SK-N-SH treated with all-trans-retinoic acid at 6 μM for 48 hours (cell line): ENCODE measurements at regions not wholly inside any gene's neighbourhood (a gene's known extent, or its start where the extent isn't known, plus 50 kb on each side); places are given as distances from the start of the nearest gene placed in this dataset.

Experiments
- ATAC-seq: fragments of 200-7000 bp; cut with Tn5 transposase; 3 replicates; pipeline ENCODE4 v1.9.1; 2020; ENCODE audit warnings: mild to moderate bottlenecking, moderate library complexity
- ARNTL ChIP-seq: fragments of 450-650 bp; formaldehyde crosslinking; IDR thresholded peaks from 2 replicates; pipeline ENCODE4 v1.5.0; 2020; ENCODE audit warnings: low read depth, mild to moderate bottlenecking, moderate library complexity, borderline replicate concordance
- CSDC2 ChIP-seq: fragments of 250-450 bp; sonication (Bioruptor Pico); IDR thresholded peaks from 2 replicates; pipeline ENCODE4 v1.5.0; 2020; ENCODE audit warnings: mild to moderate bottlenecking, moderate library complexity
- ESRRG ChIP-seq: fragments of 250-450 bp; sonication (Bioruptor Pico); IDR thresholded peaks from 2 replicates; pipeline ENCODE4 v1.6.1; 2021; ENCODE audit warnings: mild to moderate bottlenecking
- GLIS3 ChIP-seq: fragments of 250-450 bp; sonication (Bioruptor Pico); IDR thresholded peaks from 2 replicates; pipeline ENCODE4 v1.5.0; 2020; ENCODE audit warnings: mild to moderate bottlenecking, moderate library complexity
- ISL1 ChIP-seq: fragments of 250-450 bp; sonication (Bioruptor Pico); IDR thresholded peaks from 2 replicates; pipeline ENCODE4 v2.1.2; 2022; ENCODE audit warnings: mild to moderate bottlenecking, moderate library complexity
- OSR1 ChIP-seq: fragments of 250-450 bp; sonication (Bioruptor Pico); IDR thresholded peaks from 2 replicates; pipeline ENCODE4 v1.8.0; 2022; ENCODE audit warnings: moderate library complexity, mild to moderate bottlenecking, inconsistent platforms
- PPARA ChIP-seq: fragments of 250-450 bp; sonication (Bioruptor Pico); IDR thresholded peaks from 2 replicates; pipeline ENCODE4 v1.5.0; 2020; ENCODE audit warnings: mild to moderate bottlenecking, borderline replicate concordance
- SNAI2 ChIP-seq: fragments of 250-450 bp; sonication (Bioruptor Pico); IDR thresholded peaks from 2 replicates; pipeline ENCODE4 v1.5.0; 2020; ENCODE audit warnings: mild to moderate bottlenecking, moderate library complexity
- TCF4 ChIP-seq: fragments of 250-450 bp; sonication (Bioruptor Pico); IDR thresholded peaks from 2 replicates; pipeline ENCODE4 v1.8.0; 2021; ENCODE audit warnings: mild to moderate bottlenecking, moderate library complexity, borderline replicate concordance
- TOX ChIP-seq: fragments of 250-450 bp; sonication (Bioruptor Pico); IDR thresholded peaks from 2 replicates; pipeline ENCODE4 v1.8.0; 2021; ENCODE audit warnings: mild to moderate bottlenecking, moderate library complexity, borderline replicate concordance
- ZC3H10 ChIP-seq: fragments of 250-450 bp; sonication (Bioruptor Pico); IDR thresholded peaks from 2 replicates; pipeline ENCODE4 v1.5.1; 2021; ENCODE audit warnings: mild to moderate bottlenecking, moderate library complexity
- ZFP3 ChIP-seq: fragments of 250-450 bp; sonication (Bioruptor Pico); IDR thresholded peaks from 2 replicates; pipeline ENCODE4 v1.5.0; 2020; ENCODE audit warnings: mild to moderate bottlenecking, moderate library complexity
- ZFP30 ChIP-seq: fragments of 450-650 bp; formaldehyde crosslinking; IDR thresholded peaks from 2 replicates; pipeline ENCODE4 v1.5.0; 2022; ENCODE audit warnings: mild to moderate bottlenecking, moderate library complexity
- ZNF565 ChIP-seq: fragments of 450-650 bp; formaldehyde crosslinking; conservative IDR thresholded peaks from 2 replicates; pipeline ENCODE4 v1.5.0; 2020; ENCODE audit warnings: low read depth, mild to moderate bottlenecking, moderate library complexity
- ZNF70 ChIP-seq: fragments of 450-650 bp; formaldehyde crosslinking; IDR thresholded peaks from 2 replicates; pipeline ENCODE4 v1.5.0; 2020; ENCODE audit warnings: mild to moderate bottlenecking, moderate library complexity
- ZNF8 ChIP-seq: fragments of 450-650 bp; formaldehyde crosslinking; IDR thresholded peaks from 2 replicates; pipeline ENCODE4 v1.5.0; 2020; ENCODE audit warnings: mild to moderate bottlenecking, moderate library complexity
- TF ChIP-seq, protein P1 (sequence below): fragments of 250-450 bp; sonication (Bioruptor Pico); IDR thresholded peaks from 2 replicates; pipeline ENCODE4 v1.8.0; 2020; ENCODE audit warnings: mild to moderate bottlenecking, moderate library complexity, borderline replicate concordance
- TF ChIP-seq, protein P2 (sequence below): fragments of 250-450 bp; sonication (Bioruptor Pico); IDR thresholded peaks from 2 replicates; pipeline ENCODE4 v1.5.0; 2020; ENCODE audit warnings: mild to moderate bottlenecking, moderate library complexity
- TF ChIP-seq, protein P3 (sequence below): fragments of 250-450 bp; sonication (Bioruptor Pico); IDR thresholded peaks from 2 replicates; pipeline ENCODE4 v1.5.1; 2021; ENCODE audit warnings: mild to moderate bottlenecking, moderate library complexity
- TF ChIP-seq, protein P4 (sequence below): fragments of 250-450 bp; sonication (Bioruptor Pico); IDR thresholded peaks from 2 replicates; pipeline ENCODE4 v1.8.0; 2021; ENCODE audit warnings: low read depth, mild to moderate bottlenecking, moderate library complexity, borderline replicate concordance
- TF ChIP-seq, protein P5 (sequence below): fragments of 250-450 bp; sonication (Bioruptor Pico); IDR thresholded peaks from 2 replicates; pipeline ENCODE4 v1.5.1; 2020; ENCODE audit warnings: low read depth, mild to moderate bottlenecking, moderate library complexity

DNA sequence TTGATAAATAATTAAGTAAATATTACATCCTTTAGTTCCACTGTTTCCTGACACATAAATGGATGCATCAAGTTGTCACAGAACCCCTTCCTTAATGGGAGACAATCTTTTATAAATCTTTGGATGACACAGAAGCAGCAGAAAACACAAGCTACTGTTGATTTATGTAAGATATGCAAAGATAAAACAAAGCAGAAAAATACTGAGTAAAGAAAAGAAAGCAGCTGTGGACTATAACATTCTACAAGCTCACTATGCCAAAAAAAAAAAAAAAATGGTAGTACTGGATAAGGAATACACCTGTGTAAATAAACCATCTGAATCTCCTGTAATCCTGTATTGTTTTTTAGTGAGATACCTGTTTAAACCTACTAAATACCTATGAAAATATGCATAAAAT is 92.0 kb upstream of the FAM180A start:
- no peak for TF ChIP-seq ZNF70 (CRISPR knock-in tag)
- TF ChIP-seq ESRRG, result no peak
- TF ChIP-seq SNAI2 (CRISPR knock-in tag), result no peak
- TF ChIP-seq ZC3H10, result no peak
- no peak for TF ChIP-seq TCF4 (CRISPR knock-in tag)
- no peak for TF ChIP-seq PPARA
- no peak for TF ChIP-seq ZNF8
- TF ChIP-seq OSR1 (CRISPR knock-in tag), result no peak
- TF ChIP-seq, protein P1, sequence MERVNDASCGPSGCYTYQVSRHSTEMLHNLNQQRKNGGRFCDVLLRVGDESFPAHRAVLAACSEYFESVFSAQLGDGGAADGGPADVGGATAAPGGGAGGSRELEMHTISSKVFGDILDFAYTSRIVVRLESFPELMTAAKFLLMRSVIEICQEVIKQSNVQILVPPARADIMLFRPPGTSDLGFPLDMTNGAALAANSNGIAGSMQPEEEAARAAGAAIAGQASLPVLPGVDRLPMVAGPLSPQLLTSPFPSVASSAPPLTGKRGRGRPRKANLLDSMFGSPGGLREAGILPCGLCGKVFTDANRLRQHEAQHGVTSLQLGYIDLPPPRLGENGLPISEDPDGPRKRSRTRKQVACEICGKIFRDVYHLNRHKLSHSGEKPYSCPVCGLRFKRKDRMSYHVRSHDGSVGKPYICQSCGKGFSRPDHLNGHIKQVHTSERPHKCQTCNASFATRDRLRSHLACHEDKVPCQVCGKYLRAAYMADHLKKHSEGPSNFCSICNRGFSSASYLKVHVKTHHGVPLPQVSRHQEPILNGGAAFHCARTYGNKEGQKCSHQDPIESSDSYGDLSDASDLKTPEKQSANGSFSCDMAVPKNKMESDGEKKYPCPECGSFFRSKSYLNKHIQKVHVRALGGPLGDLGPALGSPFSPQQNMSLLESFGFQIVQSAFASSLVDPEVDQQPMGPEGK (CRISPR knock-in tag), result no peak
- TF ChIP-seq, protein P2, sequence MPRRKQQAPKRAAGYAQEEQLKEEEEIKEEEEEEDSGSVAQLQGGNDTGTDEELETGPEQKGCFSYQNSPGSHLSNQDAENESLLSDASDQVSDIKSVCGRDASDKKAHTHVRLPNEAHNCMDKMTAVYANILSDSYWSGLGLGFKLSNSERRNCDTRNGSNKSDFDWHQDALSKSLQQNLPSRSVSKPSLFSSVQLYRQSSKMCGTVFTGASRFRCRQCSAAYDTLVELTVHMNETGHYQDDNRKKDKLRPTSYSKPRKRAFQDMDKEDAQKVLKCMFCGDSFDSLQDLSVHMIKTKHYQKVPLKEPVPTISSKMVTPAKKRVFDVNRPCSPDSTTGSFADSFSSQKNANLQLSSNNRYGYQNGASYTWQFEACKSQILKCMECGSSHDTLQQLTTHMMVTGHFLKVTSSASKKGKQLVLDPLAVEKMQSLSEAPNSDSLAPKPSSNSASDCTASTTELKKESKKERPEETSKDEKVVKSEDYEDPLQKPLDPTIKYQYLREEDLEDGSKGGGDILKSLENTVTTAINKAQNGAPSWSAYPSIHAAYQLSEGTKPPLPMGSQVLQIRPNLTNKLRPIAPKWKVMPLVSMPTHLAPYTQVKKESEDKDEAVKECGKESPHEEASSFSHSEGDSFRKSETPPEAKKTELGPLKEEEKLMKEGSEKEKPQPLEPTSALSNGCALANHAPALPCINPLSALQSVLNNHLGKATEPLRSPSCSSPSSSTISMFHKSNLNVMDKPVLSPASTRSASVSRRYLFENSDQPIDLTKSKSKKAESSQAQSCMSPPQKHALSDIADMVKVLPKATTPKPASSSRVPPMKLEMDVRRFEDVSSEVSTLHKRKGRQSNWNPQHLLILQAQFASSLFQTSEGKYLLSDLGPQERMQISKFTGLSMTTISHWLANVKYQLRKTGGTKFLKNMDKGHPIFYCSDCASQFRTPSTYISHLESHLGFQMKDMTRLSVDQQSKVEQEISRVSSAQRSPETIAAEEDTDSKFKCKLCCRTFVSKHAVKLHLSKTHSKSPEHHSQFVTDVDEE (CRISPR knock-in tag), result no peak
- TF ChIP-seq CSDC2, result no peak
- no peak for TF ChIP-seq ZFP3 (CRISPR knock-in tag)
- TF ChIP-seq ISL1 (CRISPR knock-in tag), result no peak
- TF ChIP-seq, protein P3, sequence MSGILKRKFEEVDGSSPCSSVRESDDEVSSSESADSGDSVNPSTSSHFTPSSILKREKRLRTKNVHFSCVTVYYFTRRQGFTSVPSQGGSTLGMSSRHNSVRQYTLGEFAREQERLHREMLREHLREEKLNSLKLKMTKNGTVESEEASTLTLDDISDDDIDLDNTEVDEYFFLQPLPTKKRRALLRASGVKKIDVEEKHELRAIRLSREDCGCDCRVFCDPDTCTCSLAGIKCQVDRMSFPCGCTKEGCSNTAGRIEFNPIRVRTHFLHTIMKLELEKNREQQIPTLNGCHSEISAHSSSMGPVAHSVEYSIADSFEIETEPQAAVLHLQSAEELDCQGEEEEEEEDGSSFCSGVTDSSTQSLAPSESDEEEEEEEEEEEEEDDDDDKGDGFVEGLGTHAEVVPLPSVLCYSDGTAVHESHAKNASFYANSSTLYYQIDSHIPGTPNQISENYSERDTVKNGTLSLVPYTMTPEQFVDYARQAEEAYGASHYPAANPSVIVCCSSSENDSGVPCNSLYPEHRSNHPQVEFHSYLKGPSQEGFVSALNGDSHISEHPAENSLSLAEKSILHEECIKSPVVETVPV (CRISPR knock-in tag), result no peak
- TF ChIP-seq ARNTL (CRISPR knock-in tag), result no peak
- no peak for TF ChIP-seq GLIS3 (CRISPR knock-in tag)
- TF ChIP-seq TOX (CRISPR knock-in tag), result no peak
- TF ChIP-seq ZFP30, result no peak
- no peak for TF ChIP-seq ZNF565 (CRISPR knock-in tag)
- no peak for ATAC-seq

DNA sequence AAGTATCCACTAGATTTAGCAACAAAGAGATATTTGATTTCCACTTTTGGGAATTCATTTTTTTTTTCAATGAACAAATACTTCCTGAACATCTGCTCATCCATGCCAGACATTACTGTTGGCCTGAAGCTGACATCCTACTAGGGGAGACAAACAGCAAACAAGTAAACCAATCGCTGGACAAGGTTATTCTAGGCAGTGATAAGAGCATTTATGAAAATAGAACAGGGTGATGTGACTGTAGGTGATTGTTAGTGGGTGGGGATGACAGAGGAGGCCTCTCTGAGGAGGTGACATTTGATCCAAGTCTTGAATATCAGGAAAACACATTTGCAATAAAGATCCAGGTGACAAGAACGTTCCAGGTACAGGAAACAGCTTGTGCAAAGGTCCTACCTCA is 89.1 kb upstream of the FAM180A start:
- TF ChIP-seq ZFP3 (CRISPR knock-in tag) (no peak), TOX (CRISPR knock-in tag) (no peak), OSR1 (CRISPR knock-in tag) (no peak), GLIS3 (CRISPR knock-in tag) (no peak), ZC3H10 (no peak), ESRRG (no peak), ZNF565 (CRISPR knock-in tag) (no peak), SNAI2 (CRISPR knock-in tag) (no peak), ISL1 (CRISPR knock-in tag) (no peak), ARNTL (CRISPR knock-in tag) (no peak), ZNF8 (no peak), ZFP30 (no peak), PPARA (no peak), ZNF70 (CRISPR knock-in tag) (no peak)
- TF ChIP-seq, protein P3 (CRISPR knock-in tag), result no peak
- TF ChIP-seq, protein P4, sequence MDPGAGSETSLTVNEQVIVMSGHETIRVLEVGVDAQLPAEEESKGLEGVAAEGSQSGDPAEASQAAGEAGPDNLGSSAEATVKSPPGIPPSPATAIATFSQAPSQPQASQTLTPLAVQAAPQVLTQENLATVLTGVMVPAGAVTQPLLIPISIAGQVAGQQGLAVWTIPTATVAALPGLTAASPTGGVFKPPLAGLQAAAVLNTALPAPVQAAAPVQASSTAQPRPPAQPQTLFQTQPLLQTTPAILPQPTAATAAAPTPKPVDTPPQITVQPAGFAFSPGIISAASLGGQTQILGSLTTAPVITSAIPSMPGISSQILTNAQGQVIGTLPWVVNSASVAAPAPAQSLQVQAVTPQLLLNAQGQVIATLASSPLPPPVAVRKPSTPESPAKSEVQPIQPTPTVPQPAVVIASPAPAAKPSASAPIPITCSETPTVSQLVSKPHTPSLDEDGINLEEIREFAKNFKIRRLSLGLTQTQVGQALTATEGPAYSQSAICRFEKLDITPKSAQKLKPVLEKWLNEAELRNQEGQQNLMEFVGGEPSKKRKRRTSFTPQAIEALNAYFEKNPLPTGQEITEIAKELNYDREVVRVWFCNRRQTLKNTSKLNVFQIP (CRISPR knock-in tag), result no peak
- TF ChIP-seq, protein P5, sequence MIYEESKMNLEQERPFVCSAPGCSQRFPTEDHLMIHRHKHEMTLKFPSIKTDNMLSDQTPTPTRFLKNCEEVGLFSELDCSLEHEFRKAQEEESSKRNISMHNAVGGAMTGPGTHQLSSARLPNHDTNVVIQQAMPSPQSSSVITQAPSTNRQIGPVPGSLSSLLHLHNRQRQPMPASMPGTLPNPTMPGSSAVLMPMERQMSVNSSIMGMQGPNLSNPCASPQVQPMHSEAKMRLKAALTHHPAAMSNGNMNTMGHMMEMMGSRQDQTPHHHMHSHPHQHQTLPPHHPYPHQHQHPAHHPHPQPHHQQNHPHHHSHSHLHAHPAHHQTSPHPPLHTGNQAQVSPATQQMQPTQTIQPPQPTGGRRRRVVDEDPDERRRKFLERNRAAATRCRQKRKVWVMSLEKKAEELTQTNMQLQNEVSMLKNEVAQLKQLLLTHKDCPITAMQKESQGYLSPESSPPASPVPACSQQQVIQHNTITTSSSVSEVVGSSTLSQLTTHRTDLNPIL (CRISPR knock-in tag), result no peak
- ATAC-seq, result no peak
